ENCODE measurements at regions not wholly inside any gene's neighbourhood (a gene's known extent, or its start where the extent isn't known, plus 50 kb on each side); places are given as distances from the start of the nearest gene placed in this dataset.

DNA sequence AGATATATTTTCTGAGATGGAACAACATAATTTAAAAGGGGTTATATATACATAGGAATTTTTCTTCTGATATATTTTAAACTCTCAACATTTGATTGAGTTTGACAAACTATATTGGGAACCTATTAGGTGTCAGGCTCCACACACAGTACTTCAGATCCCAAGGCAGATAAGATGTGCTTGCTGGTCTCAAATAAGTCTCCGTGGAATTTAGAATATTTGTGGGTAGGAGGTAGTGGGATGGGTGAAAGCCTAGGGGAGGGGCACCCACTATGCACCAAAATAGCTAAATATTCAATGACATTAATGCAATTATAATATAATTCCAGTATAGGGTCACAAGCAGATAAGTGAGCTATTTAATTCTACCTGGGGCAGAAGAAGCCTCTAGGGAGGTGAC lies 81.5 kb downstream of the ARL4A start:
- TF ChIP-seq, protein P1, sequence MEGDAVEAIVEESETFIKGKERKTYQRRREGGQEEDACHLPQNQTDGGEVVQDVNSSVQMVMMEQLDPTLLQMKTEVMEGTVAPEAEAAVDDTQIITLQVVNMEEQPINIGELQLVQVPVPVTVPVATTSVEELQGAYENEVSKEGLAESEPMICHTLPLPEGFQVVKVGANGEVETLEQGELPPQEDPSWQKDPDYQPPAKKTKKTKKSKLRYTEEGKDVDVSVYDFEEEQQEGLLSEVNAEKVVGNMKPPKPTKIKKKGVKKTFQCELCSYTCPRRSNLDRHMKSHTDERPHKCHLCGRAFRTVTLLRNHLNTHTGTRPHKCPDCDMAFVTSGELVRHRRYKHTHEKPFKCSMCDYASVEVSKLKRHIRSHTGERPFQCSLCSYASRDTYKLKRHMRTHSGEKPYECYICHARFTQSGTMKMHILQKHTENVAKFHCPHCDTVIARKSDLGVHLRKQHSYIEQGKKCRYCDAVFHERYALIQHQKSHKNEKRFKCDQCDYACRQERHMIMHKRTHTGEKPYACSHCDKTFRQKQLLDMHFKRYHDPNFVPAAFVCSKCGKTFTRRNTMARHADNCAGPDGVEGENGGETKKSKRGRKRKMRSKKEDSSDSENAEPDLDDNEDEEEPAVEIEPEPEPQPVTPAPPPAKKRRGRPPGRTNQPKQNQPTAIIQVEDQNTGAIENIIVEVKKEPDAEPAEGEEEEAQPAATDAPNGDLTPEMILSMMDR (IDR thresholded peaks at IDR 0.05) = no peak
- TF ChIP-seq POLR2A (IDR thresholded peaks at IDR 0.05) = no peak

Measured in sigmoid colon (tissue), 3 donors.